SU-DHL-6 (cell line): ENCODE measurements at regions not wholly inside any gene's neighbourhood (a gene's known extent, or its start where the extent isn't known, plus 50 kb on each side); places are given as distances from the start of the nearest gene placed in this dataset.

Experiments
- EZH2phosphoT487 ChIP-seq: fragments of 200-600 bp; sonication (generic), shearing (Covaris generic); conservative IDR thresholded peaks from 2 replicates; pipeline ENCODE4 v1.6.1; 2018; ENCODE audit warnings: mild to moderate bottlenecking, antibody characterized with exemption, low read length, moderate library complexity, mixed read lengths
- TF ChIP-seq, protein P1 (sequence below): fragments of 200-600 bp; sonication (generic); IDR thresholded peaks from one replicate; pipeline ENCODE4 v1.5.1; 2017; ENCODE audit warnings: antibody characterized with exemption, mild to moderate bottlenecking, low read length, moderate library complexity; ENCODE audit not compliant: insufficient read depth, poor library complexity, severe bottlenecking

DNA sequence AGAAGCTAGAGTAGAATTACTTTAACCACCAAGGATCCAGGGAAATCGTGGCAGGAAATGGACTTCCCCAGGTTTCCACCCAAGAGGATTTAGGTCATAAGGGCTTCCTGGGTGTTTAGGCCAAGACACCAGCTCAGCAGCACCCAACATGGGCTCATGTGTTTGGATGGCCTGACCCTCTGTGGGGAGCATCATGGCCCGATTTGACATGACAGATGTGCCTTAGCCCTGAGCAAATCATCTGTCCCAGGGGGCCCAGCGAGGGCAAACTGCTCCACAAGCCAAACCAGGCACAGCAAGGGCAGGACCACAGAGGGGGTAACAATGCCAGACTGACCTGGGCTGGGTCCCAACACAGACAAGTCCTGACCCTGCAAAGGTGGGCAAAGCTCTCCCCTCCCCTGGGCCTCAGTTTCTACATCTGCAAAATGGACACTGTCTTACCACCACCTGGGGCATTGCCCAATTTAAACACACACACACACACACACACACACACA lies 232.8 kb downstream of the MATN1 start:
- TF ChIP-seq, protein P1, sequence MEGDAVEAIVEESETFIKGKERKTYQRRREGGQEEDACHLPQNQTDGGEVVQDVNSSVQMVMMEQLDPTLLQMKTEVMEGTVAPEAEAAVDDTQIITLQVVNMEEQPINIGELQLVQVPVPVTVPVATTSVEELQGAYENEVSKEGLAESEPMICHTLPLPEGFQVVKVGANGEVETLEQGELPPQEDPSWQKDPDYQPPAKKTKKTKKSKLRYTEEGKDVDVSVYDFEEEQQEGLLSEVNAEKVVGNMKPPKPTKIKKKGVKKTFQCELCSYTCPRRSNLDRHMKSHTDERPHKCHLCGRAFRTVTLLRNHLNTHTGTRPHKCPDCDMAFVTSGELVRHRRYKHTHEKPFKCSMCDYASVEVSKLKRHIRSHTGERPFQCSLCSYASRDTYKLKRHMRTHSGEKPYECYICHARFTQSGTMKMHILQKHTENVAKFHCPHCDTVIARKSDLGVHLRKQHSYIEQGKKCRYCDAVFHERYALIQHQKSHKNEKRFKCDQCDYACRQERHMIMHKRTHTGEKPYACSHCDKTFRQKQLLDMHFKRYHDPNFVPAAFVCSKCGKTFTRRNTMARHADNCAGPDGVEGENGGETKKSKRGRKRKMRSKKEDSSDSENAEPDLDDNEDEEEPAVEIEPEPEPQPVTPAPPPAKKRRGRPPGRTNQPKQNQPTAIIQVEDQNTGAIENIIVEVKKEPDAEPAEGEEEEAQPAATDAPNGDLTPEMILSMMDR, result no peak
- no peak for TF ChIP-seq EZH2phosphoT487
